NOMO-1 treated with DMSO at 0.1 percent for 48 hours (cell line): ENCODE measurements at regions not wholly inside any gene's neighbourhood (a gene's known extent, or its start where the extent isn't known, plus 50 kb on each side); places are given as distances from the start of the nearest gene placed in this dataset.
"Not testable (repeated sequence)": the region's sequence is repeated elsewhere in the genome, so short reads cannot be mapped to it uniquely, and the experiment has no call there.

Experiments used
- DNase-seq: peaks from one replicate; lab custom pipeline; 2025; ENCODE audit not compliant: unreplicated experiment; lab: John Stamatoyannopoulos, UW

GRCh38 chr5:9752670-9753069, 122.5 kb upstream of the TAS2R1 start:
- not testable (repeated sequence) for DNase-seq

DNA sequence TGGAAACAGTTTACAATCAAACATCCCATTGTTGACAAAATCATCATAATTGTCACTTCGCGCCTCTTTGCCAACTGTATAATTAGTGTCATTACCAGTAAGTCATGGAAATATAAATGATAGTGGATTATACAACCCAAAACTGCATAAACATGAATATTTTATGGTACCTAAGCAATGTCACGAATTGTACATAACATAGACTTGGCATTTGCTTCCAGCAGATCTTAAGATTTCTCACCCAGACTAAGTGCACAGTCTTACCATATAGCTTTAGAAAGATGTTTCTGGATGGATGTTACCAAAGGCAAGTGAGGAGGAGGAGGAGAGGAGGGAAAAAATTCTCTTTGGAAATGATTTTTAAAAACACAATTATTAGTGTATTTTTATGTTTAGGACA, 113.4 kb upstream of the TAS2R1 start:
- no peak for DNase-seq

DNA sequence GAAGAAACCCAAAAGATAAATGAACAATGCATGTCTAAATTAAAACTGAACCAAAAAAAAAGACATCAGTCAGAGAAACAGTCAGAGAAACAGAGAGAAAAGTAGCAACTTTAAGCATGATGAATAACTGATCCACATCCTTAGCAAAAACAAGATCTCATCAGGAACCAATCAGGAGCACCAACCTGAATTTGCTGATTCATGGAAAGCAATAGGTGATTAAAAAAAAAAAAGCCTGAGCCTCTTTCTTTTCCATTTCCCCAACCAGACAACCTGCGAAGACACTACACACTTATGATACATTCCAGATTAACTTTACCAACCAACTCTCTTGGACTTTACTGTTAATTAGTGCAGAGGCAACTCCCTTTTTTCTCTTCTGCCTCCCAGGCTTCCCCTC, 112.7 kb upstream of the TAS2R1 start:
- DNase-seq: no peak

GRCh38 chr5:9739135-9739534, 109.0 kb upstream of the TAS2R1 start:
- no peak for DNase-seq

DNA sequence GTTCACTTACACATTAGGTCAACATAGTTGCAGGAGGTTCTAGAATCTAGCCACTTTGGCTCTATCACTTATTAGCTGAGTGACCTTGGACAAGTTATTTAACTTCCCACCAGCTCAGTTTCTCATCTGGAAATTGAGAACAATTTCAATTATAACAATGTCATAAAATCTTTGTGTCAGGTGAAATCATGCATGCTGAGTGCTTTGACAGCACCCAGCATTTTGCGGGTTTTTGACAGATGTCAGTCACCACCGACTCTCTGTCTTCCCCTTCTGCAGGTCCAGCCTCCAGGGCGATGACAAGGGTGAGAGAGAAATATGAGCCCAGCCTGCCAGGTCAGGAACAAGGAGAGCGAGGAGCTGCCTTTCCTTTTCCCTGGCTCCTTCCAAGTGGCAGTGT, 107.1 kb upstream of the TAS2R1 start:
- DNase-seq: no peak

DNA sequence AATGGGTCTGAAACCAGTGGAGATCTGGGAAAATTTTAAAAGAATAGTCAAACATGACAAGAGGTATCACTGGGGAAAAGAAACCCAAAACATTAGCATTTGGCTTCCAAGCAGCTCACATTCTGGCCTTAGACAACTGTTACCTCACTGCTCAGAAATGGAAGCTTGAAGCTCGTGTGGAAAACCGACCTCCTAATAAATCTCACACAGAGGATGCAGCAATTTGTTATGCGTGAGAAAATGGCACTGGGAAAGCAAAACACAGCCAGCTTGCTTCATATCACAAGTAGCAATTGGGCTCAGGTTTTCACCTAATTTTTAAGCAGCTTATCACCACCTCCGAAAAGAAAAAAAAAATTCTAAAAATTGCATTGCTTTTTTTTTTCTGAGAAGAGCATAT, 103.3 kb upstream of the TAS2R1 start:
- no peak for DNase-seq

DNA sequence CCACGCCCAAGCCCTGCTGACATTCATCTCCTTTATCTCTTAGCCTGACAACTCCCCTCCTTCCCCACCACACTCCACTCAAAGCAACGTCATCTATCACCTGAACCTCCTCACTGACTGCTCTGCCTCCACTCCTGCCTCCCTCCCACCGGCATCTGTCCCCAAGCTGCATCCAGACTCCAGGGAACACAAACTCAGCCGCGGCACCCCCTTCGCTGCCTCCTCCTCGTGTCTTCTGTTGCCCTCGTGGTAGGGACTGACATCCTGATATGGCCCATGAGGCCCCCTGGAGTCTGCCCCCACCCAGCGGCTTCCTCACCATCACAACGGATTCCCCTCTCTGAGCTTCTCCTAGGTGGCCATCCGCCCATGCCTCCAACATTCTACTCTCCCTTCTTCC, 101.0 kb upstream of the TAS2R1 start:
- no peak for DNase-seq

GRCh38 chr5:9728261-9728660, 98.1 kb upstream of the TAS2R1 start:
- no peak for DNase-seq

- DNase-seq: no peak
Observed at GRCh38 chr5:9726931-9727330, 96.8 kb upstream of the TAS2R1 start.

GRCh38 chr5:9725265-9725664, 95.1 kb upstream of the TAS2R1 start:
- DNase-seq: not testable (repeated sequence)

GRCh38 chr5:9724707-9725106, 94.6 kb upstream of the TAS2R1 start:
- no peak for DNase-seq

DNA sequence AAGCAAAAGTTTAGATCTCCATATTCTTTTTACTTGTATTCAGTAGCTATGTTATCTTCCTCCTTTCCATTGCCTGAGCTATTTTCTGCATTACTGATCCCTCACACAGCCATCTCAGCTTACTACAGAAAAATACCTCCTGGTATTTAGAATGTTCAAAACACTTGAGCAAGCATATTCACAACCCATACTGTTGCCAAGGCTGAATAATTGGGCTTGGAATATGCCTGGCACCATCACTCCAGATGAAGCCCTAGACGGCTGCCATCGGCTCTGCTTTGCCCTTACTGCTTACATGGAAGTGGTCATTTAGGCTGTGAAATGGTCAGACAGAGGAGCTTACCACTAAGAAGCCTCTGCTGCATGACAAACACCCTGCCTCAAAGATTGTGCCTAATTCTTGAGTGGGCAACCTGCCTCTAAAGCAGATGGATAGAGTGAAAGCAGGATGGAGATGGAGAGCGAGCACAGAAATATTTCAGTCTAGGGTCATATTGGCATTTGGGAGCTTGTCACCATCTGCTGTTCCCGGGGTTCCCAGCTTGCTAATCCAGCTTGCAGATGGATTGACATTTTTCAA, 92.5 kb upstream of the TAS2R1 start:
- DNase-seq: no peak

GRCh38 chr5:9721161-9721560, 91.0 kb upstream of the TAS2R1 start:
- DNase-seq: no peak

GRCh38 chr5:9720361-9720760, 90.2 kb upstream of the TAS2R1 start:
- DNase-seq: no peak

DNA sequence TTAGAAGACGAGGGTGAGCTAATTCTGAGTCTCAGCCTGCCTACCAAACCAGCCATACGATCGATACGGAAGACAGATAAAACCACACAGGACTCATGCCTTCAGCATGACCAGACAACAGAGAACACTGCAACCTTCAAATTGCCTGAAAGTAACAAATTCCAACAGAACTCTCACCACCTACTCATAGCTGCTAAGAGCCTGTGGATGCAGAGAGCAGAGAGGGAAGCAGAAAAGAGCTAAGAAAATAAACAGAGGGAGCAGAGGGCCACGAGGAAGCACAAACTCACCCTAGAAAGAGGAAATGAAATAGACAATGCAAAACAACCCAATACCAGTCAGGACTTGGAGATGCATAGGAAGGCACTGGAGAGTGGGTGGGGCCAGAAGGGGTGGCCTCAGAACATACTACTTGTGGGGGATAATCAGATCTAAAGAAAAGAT, 86.7 kb upstream of the TAS2R1 start:
- no peak for DNase-seq

- no peak for DNase-seq
Observed at GRCh38 chr5:9715891-9716335, 85.8 kb upstream of the TAS2R1 start.

DNA sequence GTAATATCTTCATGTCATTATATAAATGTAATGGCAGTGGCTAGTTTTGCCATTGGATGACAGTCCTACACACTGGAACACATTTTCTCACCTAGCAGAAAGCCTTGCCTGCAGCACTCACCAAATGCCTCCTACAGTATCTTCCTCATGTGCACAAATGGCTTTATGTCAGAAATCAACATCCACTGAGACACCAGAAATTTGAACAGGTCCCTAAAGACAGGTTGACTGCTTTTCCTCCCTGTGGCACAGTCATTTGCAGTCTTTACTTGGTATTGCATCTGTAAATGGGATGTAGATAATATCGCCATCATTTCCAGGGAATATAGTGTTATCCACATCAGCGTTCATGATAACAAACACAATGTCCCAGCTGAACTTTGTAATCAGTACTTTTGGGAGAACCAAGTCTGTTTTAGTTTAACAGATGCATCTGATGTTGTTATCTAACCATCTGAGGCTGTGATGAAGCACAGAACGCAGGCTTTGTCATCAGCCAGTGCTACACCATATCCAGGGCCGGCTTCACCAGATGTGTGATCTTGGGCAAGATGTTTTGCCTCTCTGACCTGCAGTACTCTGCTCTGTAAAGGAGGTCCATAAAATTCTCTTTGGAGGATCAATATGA, 83.9 kb upstream of the TAS2R1 start:
- DNase-seq: no peak

- DNase-seq: no peak
Observed at GRCh38 chr5:9713356-9713755, 83.2 kb upstream of the TAS2R1 start.

- DNase-seq: no peak
Observed at GRCh38 chr5:9712911-9713310, 82.8 kb upstream of the TAS2R1 start.

DNA sequence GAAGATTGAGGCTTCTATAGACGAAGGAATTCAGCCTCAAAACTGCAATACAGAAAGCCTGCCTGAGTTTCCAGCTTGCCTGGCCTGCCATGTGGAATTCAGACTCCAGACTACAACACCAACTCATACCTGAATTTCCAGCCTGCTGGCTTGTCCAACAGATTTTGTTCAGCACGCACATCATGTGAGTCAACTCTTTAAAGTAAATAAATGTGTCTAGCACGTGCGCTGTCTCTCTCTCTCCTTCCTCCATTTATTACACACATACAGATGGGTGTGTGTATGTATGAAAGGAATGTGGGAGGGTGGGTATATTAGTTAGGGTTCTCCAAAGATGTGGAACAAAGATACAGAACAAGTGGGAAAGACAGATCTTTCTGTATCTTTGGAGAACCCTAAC, 82.4 kb upstream of the TAS2R1 start:
- no peak for DNase-seq

GRCh38 chr5:9710069-9710468, 79.9 kb upstream of the TAS2R1 start:
- no peak for DNase-seq

- no peak for DNase-seq
Observed at GRCh38 chr5:9707732-9708462, 77.7 kb upstream of the TAS2R1 start.
